H1 (cell line): ENCODE measurements at regions not wholly inside any gene's neighbourhood (a gene's known extent, or its start where the extent isn't known, plus 50 kb on each side); places are given as distances from the start of the nearest gene placed in this dataset.

ENCODE experiments used
- EZH2 ChIP-seq: fragments of 200-600 bp; sonication (generic); IDR thresholded peaks from 2 replicates; pipeline ENCODE4 v1.7.1; 2012; ENCODE audit warnings: low read depth, mild to moderate bottlenecking, moderate library complexity, low read length, inconsistent platforms; ENCODE audit not compliant: severe bottlenecking
- GABPA ChIP-seq: IDR thresholded peaks from 2 replicates; pipeline ENCODE4 v1.6.1; 2011; ENCODE audit warnings: mild to moderate bottlenecking, low read length, moderate library complexity, borderline replicate concordance; ENCODE audit not compliant: insufficient read depth
- GTF2F1 ChIP-seq: IDR thresholded peaks from 2 replicates; pipeline ENCODE4 v1.6.1; 2012; ENCODE audit warnings: low read depth, low read length, improper control_type of control experiment, borderline replicate concordance
- SP2 ChIP-seq: IDR thresholded peaks from 2 replicates; pipeline ENCODE4 v1.6.1; 2012; ENCODE audit warnings: mild to moderate bottlenecking, low read length, inconsistent platforms
- SRF ChIP-seq: IDR thresholded peaks from 2 replicates; pipeline ENCODE4 v1.6.1; 2011; ENCODE audit warnings: mild to moderate bottlenecking, low read depth, low read length, moderate library complexity
- TF ChIP-seq, protein P1 (sequence below), 3 experiments: IDR thresholded peaks; 1 replicate in 2 of 3; 2 replicates in 1 of 3; pipeline versions ENCODE4 v1.5.1 to v1.6.1; 2011; ENCODE audit warnings: low read length in 3 of 3, mild to moderate bottlenecking in 3 of 3, inconsistent platforms in 2 of 3, low read depth in 1 of 3, moderate library complexity in 1 of 3; ENCODE audit not compliant: insufficient read depth in 1 of 3; ENCODE audit errors: control extremely low read depth in 1 of 3
- TF ChIP-seq, protein P2 (sequence below): IDR thresholded peaks from 2 replicates; pipeline ENCODE4 v1.6.1; 2012; ENCODE audit warnings: inconsistent platforms

DNA sequence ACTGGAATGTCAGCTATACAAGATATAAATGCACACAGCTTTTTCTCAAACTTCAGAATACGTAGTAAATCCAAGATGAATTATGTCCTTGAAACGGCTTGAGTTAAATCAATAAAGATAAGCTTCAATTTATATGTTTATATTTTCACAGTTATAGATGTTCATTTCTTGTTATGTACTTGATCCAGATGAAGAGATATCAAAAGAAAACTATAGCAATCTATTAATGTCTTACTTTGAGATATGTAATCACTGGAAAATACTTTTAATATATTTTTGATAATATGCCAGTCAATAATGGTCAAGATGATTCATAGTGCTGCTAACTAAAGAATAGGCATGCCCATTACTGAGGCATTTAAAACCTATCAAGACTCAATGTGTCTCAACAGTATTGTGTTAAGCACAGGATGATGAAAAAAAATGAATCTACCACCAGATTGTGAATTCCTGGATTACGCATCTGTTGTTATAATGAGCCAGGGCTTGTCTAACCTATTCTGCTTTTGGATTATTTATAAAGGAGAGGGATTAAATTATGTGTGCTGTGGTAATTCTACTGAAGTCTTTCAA is 372.6 kb upstream of the PRR16 start:
- TF ChIP-seq, protein P1, sequence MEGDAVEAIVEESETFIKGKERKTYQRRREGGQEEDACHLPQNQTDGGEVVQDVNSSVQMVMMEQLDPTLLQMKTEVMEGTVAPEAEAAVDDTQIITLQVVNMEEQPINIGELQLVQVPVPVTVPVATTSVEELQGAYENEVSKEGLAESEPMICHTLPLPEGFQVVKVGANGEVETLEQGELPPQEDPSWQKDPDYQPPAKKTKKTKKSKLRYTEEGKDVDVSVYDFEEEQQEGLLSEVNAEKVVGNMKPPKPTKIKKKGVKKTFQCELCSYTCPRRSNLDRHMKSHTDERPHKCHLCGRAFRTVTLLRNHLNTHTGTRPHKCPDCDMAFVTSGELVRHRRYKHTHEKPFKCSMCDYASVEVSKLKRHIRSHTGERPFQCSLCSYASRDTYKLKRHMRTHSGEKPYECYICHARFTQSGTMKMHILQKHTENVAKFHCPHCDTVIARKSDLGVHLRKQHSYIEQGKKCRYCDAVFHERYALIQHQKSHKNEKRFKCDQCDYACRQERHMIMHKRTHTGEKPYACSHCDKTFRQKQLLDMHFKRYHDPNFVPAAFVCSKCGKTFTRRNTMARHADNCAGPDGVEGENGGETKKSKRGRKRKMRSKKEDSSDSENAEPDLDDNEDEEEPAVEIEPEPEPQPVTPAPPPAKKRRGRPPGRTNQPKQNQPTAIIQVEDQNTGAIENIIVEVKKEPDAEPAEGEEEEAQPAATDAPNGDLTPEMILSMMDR (IDR thresholded peaks at IDR 0.05; ENCODE audit: control extremely low read depth in 1 of 3, insufficient read depth in 1 of 3, low read depth in 1 of 3, low read length in 3 of 3), result no peak
- TF ChIP-seq SRF (no peak), SP2 (no peak), GTF2F1 (no peak), EZH2 (no peak), GABPA (no peak)
- TF ChIP-seq, protein P2, sequence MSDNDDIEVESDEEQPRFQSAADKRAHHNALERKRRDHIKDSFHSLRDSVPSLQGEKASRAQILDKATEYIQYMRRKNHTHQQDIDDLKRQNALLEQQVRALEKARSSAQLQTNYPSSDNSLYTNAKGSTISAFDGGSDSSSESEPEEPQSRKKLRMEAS, result no peak
